Suprapubic skin (tissue), 3 donors: ENCODE measurements at regions not wholly inside any gene's neighbourhood (a gene's known extent, or its start where the extent isn't known, plus 50 kb on each side); places are given as distances from the start of the nearest gene placed in this dataset.

Source experiments
- POLR2AphosphoS5 ChIP-seq, 3 donors: sonication (generic); formaldehyde crosslinking; IDR thresholded peaks; one replicate each; pipeline ENCODE4 v1.6.1; 2017; ENCODE audit warnings: antibody characterized with exemption in 3 of 3
- TF ChIP-seq, protein P1 (sequence below), 2 donors: fragments of 200-600 bp in 1 of 2; fragments of 450-650 bp in 1 of 2; sonication (generic) in 1 of 2; IDR thresholded peaks; one replicate each; pipeline ENCODE4 v1.5.1; 2016 to 2019; ENCODE audit warnings: antibody characterized with exemption in 2 of 2, mild to moderate bottlenecking in 1 of 2, moderate library complexity in 1 of 2

DNA sequence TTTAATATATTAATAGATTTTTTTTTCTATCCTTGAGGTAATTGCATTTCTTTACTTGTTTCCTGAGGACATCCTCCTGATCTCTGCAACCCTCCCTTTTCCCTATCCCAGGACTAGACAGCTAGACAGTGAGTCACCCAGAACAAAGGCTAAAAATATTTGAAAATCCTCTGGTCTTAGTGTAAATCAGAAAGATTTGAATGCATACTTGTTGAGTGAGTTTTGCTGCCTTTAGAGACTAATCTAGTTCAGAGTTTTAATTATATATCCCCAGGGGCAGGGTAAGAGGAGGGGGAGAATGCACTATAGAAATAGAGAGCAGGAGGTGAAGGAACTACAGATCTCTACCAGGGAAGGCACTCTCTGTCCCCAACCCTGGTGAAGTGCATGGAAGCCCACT is 202.3 kb upstream of the TCF4 start:
- TF ChIP-seq, protein P1, sequence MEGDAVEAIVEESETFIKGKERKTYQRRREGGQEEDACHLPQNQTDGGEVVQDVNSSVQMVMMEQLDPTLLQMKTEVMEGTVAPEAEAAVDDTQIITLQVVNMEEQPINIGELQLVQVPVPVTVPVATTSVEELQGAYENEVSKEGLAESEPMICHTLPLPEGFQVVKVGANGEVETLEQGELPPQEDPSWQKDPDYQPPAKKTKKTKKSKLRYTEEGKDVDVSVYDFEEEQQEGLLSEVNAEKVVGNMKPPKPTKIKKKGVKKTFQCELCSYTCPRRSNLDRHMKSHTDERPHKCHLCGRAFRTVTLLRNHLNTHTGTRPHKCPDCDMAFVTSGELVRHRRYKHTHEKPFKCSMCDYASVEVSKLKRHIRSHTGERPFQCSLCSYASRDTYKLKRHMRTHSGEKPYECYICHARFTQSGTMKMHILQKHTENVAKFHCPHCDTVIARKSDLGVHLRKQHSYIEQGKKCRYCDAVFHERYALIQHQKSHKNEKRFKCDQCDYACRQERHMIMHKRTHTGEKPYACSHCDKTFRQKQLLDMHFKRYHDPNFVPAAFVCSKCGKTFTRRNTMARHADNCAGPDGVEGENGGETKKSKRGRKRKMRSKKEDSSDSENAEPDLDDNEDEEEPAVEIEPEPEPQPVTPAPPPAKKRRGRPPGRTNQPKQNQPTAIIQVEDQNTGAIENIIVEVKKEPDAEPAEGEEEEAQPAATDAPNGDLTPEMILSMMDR (IDR thresholded peaks at IDR 0.05): no peak
- no peak for TF ChIP-seq POLR2AphosphoS5 (IDR thresholded peaks at IDR 0.05)
